AG09309 (cell line): ENCODE measurements at regions not wholly inside any gene's neighbourhood (a gene's known extent, or its start where the extent isn't known, plus 50 kb on each side); places are given as distances from the start of the nearest gene placed in this dataset.

Source experiments
- DNase-seq: peaks from one replicate; pipeline ENCODE4 v3.0.0-alpha.2; 2010; ENCODE audit warnings: low read depth
- H3K4me3 ChIP-seq: 2 replicates; pipeline ENCODE4 v1.5.1; 2011; ENCODE audit warnings: mild to moderate bottlenecking, low read depth, low read length, moderate library complexity; ENCODE audit not compliant: control insufficient read depth
- CTCF ChIP-seq: IDR thresholded peaks from 2 replicates; pipeline ENCODE4 v1.5.1; 2011; ENCODE audit warnings: mild to moderate bottlenecking, low read depth, low read length, inconsistent platforms; ENCODE audit not compliant: insufficient read depth, control insufficient read depth; ENCODE audit errors: missing control alignments

GRCh38 chr12:24530689-24531088, 418.2 kb downstream of the BCAT1 start:
- DNase-seq = no peak
- H3K4me3 ChIP-seq = no peak overlapping the region
- TF ChIP-seq CTCF = no peak

- H3K4me3 ChIP-seq = no peak overlapping the region
Measured at GRCh38 chr12:24527102-24527501, 421.8 kb downstream of the BCAT1 start.

GRCh38 chr12:24522736-24523135, 426.2 kb downstream of the BCAT1 start:
- no peak overlapping the region for H3K4me3 ChIP-seq
- DNase-seq = no peak
- TF ChIP-seq CTCF = no peak

More at GRCh38 chr12:24527102-24527501, 421.8 kb downstream of the BCAT1 start:
- no peak for DNase-seq
- TF ChIP-seq CTCF = no peak

GRCh38 chr12:24519759-24520158, 429.1 kb downstream of the BCAT1 start:
- DNase-seq = no peak

GRCh38 chr12:24517000-24517399, 431.9 kb downstream of the BCAT1 start:
- DNase-seq = no peak
- no peak overlapping the region for H3K4me3 ChIP-seq
- TF ChIP-seq CTCF = no peak

More at GRCh38 chr12:24519759-24520158, 429.1 kb downstream of the BCAT1 start:
- TF ChIP-seq CTCF = no peak
- no peak overlapping the region for H3K4me3 ChIP-seq

- no peak for DNase-seq
- H3K4me3 ChIP-seq = no peak overlapping the region
- no peak for TF ChIP-seq CTCF
Measured at GRCh38 chr12:24510581-24511125, 438.2 kb downstream of the BCAT1 start.

- H3K4me3 ChIP-seq = no peak overlapping the region
- no peak for TF ChIP-seq CTCF
- no peak for DNase-seq
Measured at GRCh38 chr12:24507827-24508226, 441.1 kb downstream of the BCAT1 start.
